Neural crest cell (in vitro differentiated cells): ENCODE measurements at regions not wholly inside any gene's neighbourhood (a gene's known extent, or its start where the extent isn't known, plus 50 kb on each side); places are given as distances from the start of the nearest gene placed in this dataset.

Experiments
- DNase-seq: peaks from one replicate; pipeline ENCODE4 v3.0.0; 2021; ENCODE audit warnings: low read depth, mixed read lengths, low spot score
- H3K27ac Mint-ChIP-seq: one replicate; pipeline ENCODE4 v1.8.0; 2021; ENCODE audit warnings: mild to moderate bottlenecking, mixed read lengths; ENCODE audit not compliant: unreplicated experiment
- H3K27me3 Mint-ChIP-seq: 2 replicates; pipeline ENCODE4 v1.8.0; 2021; ENCODE audit warnings: low read depth, mild to moderate bottlenecking, mixed read lengths
- H3K36me3 Mint-ChIP-seq: 2 replicates; pipeline ENCODE4 v1.8.0; 2021; ENCODE audit warnings: low read depth, mild to moderate bottlenecking, mixed read lengths
- H3K4me1 Mint-ChIP-seq: 2 replicates; pipeline ENCODE4 v1.8.0; 2021; ENCODE audit warnings: mixed read lengths
- H3K4me3 Mint-ChIP-seq: one replicate; pipeline ENCODE4 v1.8.0; 2021; ENCODE audit warnings: mild to moderate bottlenecking, mixed read lengths
- H3K9me3 Mint-ChIP-seq: 2 replicates; pipeline ENCODE4 v1.8.0; 2021; ENCODE audit warnings: mixed read lengths
- TF ChIP-seq, protein P1 (sequence below): fragments of 200-600 bp; sonication (generic); conservative IDR thresholded peaks from 2 replicates; pipeline ENCODE4 v1.5.0; 2021; ENCODE audit warnings: antibody characterized with exemption, mild to moderate bottlenecking

DNA sequence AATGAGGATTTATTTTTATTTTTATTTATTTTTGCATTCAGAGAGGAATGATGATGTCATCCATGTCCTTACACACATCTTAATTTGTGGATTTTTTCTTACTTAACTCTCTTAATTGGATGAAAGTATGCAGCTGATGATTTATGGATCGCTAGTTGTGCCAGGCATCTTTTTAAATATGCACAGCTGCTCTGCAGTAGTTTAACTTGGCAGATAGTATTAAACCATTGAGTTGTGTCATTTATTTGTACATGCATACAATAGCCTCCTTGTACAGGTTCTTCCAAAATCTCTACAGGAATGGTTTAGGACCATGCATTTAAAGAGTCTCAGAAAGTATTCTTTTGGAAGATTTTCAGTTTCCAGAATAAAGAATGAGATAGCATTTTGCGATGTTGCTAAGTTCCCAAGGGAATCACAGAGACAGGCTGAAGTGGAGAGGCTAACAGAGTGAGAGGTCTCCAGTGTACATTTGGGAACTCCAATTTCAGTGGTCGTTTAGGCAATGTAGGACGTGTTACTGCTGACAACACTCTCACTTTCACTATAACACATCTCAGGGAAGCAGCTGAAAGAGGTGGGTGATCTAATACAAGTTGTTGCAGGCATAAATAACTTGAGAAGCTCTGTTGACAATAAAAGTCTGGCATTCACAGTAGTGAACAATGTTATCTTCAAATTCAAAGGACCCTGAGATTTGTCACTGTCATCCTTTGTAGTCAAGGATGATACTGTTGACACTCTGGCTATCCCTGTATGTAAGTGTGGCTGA lies 49.9 kb upstream of the SCRG1 start:
- H3K4me1 Mint-ChIP-seq: peaks cover 5% of the 10 kb centered on the region
- H3K27ac Mint-ChIP-seq: no peak overlapping the region
- no peak overlapping the region for H3K4me3 Mint-ChIP-seq
- no peaks in the 10 kb centered on the region for H3K27me3 Mint-ChIP-seq
- H3K9me3 Mint-ChIP-seq: peaks cover 5% of the 10 kb centered on the region
- H3K36me3 Mint-ChIP-seq: peaks cover 10% of the 10 kb centered on the region
- DNase-seq: no peak
- TF ChIP-seq, protein P1, sequence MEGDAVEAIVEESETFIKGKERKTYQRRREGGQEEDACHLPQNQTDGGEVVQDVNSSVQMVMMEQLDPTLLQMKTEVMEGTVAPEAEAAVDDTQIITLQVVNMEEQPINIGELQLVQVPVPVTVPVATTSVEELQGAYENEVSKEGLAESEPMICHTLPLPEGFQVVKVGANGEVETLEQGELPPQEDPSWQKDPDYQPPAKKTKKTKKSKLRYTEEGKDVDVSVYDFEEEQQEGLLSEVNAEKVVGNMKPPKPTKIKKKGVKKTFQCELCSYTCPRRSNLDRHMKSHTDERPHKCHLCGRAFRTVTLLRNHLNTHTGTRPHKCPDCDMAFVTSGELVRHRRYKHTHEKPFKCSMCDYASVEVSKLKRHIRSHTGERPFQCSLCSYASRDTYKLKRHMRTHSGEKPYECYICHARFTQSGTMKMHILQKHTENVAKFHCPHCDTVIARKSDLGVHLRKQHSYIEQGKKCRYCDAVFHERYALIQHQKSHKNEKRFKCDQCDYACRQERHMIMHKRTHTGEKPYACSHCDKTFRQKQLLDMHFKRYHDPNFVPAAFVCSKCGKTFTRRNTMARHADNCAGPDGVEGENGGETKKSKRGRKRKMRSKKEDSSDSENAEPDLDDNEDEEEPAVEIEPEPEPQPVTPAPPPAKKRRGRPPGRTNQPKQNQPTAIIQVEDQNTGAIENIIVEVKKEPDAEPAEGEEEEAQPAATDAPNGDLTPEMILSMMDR: no peak
